PC-3 (cell line): ENCODE measurements at regions not wholly inside any gene's neighbourhood (a gene's known extent, or its start where the extent isn't known, plus 50 kb on each side); places are given as distances from the start of the nearest gene placed in this dataset.

ENCODE experiments used
- ATAC-seq: fragments of 200-7000 bp; cut with Tn5 transposase; 2 replicates; pipeline ENCODE4 v1.9.1; 2020; ENCODE audit warnings: mild to moderate bottlenecking, moderate library complexity
- BruUV-seq: library from RNA; stranded (reverse); fragments of 400-500 nt; replicated peaks from 2 replicates; lab custom pipeline; 2021; lab: Mats Ljungman, UMichigan
- CTCF ChIA-PET: fragments of 300-600 bp; sonication (Branson Sonifier 250); formaldehyde crosslinking; loops from one replicate; lab custom pipeline; 2022; ENCODE audit warnings: antibody characterized with exemption; lab: Charles Lee
- POLR2A ChIA-PET: fragments of 300-600 bp; sonication (Branson Sonifier 250); formaldehyde crosslinking; loops from one replicate; lab custom pipeline; 2022; ENCODE audit warnings: antibody characterized with exemption; ENCODE audit not compliant: unreplicated experiment; lab: Charles Lee
- DNase-seq: peaks from one replicate; pipeline ENCODE4 v3.0.0-alpha.2; 2015
- H2AFZ ChIP-seq: fragments of 300-600 bp; sonication (generic); 2 replicates; pipeline ENCODE4 v1.6.0; 2016; ENCODE audit warnings: antibody characterized with exemption, low read length
- H3F3A ChIP-seq: fragments of 300-600 bp; sonication (generic); one replicate; pipeline ENCODE4 v1.6.0; 2017; ENCODE audit warnings: antibody characterized with exemption, low read length, control low read depth, mild to moderate bottlenecking; ENCODE audit not compliant: unreplicated experiment
- H3K27ac ChIP-seq: fragments of 300-600 bp; sonication (generic); 2 replicates; pipeline ENCODE4 v1.5.1; 2016; ENCODE audit warnings: mild to moderate bottlenecking, low read length
- H3K27me3 ChIP-seq: fragments of 300-600 bp; sonication (generic); 2 replicates; pipeline ENCODE4 v1.6.1; 2016; ENCODE audit warnings: low read length, mixed read lengths
- H3K36me3 ChIP-seq: fragments of 300-600 bp; sonication (generic); 2 replicates; pipeline ENCODE4 v1.6.1; 2016; ENCODE audit warnings: low read depth, mixed run types, low read length, mixed read lengths
- H3K4me1 ChIP-seq: fragments of 300-600 bp; sonication (generic); 2 replicates; pipeline ENCODE4 v1.5.1; 2016; ENCODE audit warnings: low read length; ENCODE audit not compliant: insufficient read depth
- H3K4me2 ChIP-seq: fragments of 300-600 bp; sonication (generic); 2 replicates; pipeline ENCODE4 v1.6.0; 2016; ENCODE audit warnings: low read length
- H3K4me3 ChIP-seq: fragments of 300-600 bp; sonication (generic); 2 replicates; pipeline ENCODE4 v1.5.1; 2016; ENCODE audit warnings: mild to moderate bottlenecking, low read length, mixed read lengths
- H3K79me2 ChIP-seq: fragments of 300-600 bp; sonication (generic); 2 replicates; pipeline ENCODE4 v1.6.1; 2017; ENCODE audit warnings: low read length, mixed read lengths
- H3K9ac ChIP-seq: fragments of 300-600 bp; sonication (generic); 2 replicates; pipeline ENCODE4 v1.6.0; 2016; ENCODE audit warnings: mild to moderate bottlenecking, low read length
- H3K9me2 ChIP-seq: fragments of 300-600 bp; sonication (generic); replicated peaks from 2 replicates; pipeline ENCODE4 v1.6.1; 2016; ENCODE audit warnings: mixed run types, low read length, mixed read lengths
- H3K9me3 ChIP-seq: fragments of 300-600 bp; sonication (generic); 2 replicates; pipeline ENCODE4 v1.6.1; 2016; ENCODE audit warnings: low read length, mixed read lengths
- H4K20me1 ChIP-seq: fragments of 300-600 bp; sonication (generic); 2 replicates; pipeline ENCODE4 v1.6.1; 2016; ENCODE audit warnings: low read length, mixed read lengths
- EZH2 ChIP-seq: fragments of 300-600 bp; sonication (generic); IDR thresholded peaks from one replicate; pipeline ENCODE4 v1.6.1; 2017; ENCODE audit warnings: antibody characterized with exemption, mild to moderate bottlenecking, low read length; ENCODE audit not compliant: unreplicated experiment
- EZH2phosphoT487 ChIP-seq: fragments of 300-600 bp; sonication (generic); IDR thresholded peaks from 2 replicates; pipeline ENCODE4 v1.6.1; 2018; ENCODE audit warnings: mild to moderate bottlenecking, antibody characterized with exemption, low read length, borderline replicate concordance
- intact Hi-C: fragments of 100-400 bp; cut with micrococcal nuclease; formaldehyde crosslinking; loops from 2 replicates; pipeline ENCODE4 v1.9.0; 2023
- TF ChIP-seq, protein P1 (sequence below): fragments of 300-600 bp; sonication (generic); conservative IDR thresholded peaks from 2 replicates; pipeline ENCODE4 v1.5.1; 2017; ENCODE audit warnings: antibody characterized with exemption, low read depth, mild to moderate bottlenecking, low read length

DNA sequence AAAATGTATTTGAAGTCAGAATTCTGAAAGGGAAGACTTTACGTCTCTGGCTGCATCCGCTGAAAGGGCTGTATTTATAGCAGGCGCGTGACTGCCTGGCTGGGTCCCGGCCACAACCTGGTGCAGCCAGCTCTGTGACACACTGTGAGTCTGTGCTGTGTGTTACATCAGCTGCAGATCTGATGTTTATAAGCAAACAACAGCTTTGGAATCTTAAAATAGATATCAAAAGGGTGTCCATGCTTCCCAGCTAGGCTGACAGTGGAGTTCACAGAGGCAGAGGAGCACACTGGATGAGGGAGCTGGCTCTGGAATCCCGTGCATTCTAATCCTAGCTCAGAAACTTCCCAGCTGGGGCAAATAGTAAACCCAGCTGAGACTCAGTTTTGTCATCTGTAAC, 433.4 kb upstream of the BRINP1 start:
- Histone ChIP-seq H3K36me3 (no peaks in the 10 kb centered on the region), H3K9me2 (no peaks in the 10 kb centered on the region), H3K9ac (no peak overlapping the region), H3F3A (no peaks in the 10 kb centered on the region), H3K4me1 (no peaks in the 10 kb centered on the region), H2AFZ (no peak overlapping the region), H3K9me3 (no peaks in the 10 kb centered on the region), H3K79me2 (no peaks in the 10 kb centered on the region), H3K4me2 (no peak overlapping the region), H3K4me3 (no peak overlapping the region), H4K20me1 (no peaks in the 10 kb centered on the region), H3K27ac (no peak overlapping the region), H3K27me3 (no peaks in the 10 kb centered on the region)
- DNase-seq (no peak), ATAC-seq (no peak)
- ChIA-PET POLR2A (no interaction called here), CTCF (no interaction called here)
- intact Hi-C loops: no loop called here
- TF ChIP-seq, protein P1, sequence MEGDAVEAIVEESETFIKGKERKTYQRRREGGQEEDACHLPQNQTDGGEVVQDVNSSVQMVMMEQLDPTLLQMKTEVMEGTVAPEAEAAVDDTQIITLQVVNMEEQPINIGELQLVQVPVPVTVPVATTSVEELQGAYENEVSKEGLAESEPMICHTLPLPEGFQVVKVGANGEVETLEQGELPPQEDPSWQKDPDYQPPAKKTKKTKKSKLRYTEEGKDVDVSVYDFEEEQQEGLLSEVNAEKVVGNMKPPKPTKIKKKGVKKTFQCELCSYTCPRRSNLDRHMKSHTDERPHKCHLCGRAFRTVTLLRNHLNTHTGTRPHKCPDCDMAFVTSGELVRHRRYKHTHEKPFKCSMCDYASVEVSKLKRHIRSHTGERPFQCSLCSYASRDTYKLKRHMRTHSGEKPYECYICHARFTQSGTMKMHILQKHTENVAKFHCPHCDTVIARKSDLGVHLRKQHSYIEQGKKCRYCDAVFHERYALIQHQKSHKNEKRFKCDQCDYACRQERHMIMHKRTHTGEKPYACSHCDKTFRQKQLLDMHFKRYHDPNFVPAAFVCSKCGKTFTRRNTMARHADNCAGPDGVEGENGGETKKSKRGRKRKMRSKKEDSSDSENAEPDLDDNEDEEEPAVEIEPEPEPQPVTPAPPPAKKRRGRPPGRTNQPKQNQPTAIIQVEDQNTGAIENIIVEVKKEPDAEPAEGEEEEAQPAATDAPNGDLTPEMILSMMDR: no peak
- no peak for TF ChIP-seq EZH2
- BruUV-seq: no TSS peak

DNA sequence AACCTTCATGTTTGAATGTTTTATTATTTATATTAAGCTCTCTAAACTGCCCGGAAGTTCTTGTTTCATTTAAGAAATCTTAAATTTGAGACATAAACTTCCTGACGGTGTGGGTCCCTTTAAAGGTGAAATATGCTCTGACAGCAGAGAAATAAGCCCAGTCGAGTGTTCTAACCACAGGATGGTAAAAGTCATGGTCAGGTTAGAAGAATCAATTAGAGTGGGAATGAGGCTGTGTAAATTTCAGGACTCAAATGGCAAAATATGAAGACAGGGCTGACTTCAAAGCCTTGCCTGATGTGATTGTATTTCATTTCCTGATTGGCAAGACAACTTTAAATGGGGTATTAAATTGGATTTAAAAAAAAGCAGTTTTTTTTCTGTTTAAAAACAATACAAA, 432.9 kb upstream of the BRINP1 start:
- H2AFZ ChIP-seq: no peak overlapping the region
- H3K9me2 ChIP-seq: no peaks in the 10 kb centered on the region
- H3K9ac ChIP-seq: no peak overlapping the region
- BruUV-seq: no TSS peak
- ChIA-PET POLR2A (no interaction called here), CTCF (no interaction called here)
- H4K20me1 ChIP-seq: no peaks in the 10 kb centered on the region
- DNase-seq (no peak), ATAC-seq (no peak)
- H3F3A ChIP-seq: no peaks in the 10 kb centered on the region
- H3K9me3 ChIP-seq: no peaks in the 10 kb centered on the region
- H3K27ac ChIP-seq: no peak overlapping the region
- intact Hi-C loops: no loop called here
- TF ChIP-seq, protein P1: no peak
- TF ChIP-seq EZH2: no peak
- no peak for TF ChIP-seq EZH2phosphoT487
- H3K4me3 ChIP-seq: no peak overlapping the region
- no peaks in the 10 kb centered on the region for H3K36me3 ChIP-seq
- H3K4me1 ChIP-seq: no peaks in the 10 kb centered on the region
- no peaks in the 10 kb centered on the region for H3K79me2 ChIP-seq
- H3K27me3 ChIP-seq: no peaks in the 10 kb centered on the region
- H3K4me2 ChIP-seq: no peak overlapping the region

DNA sequence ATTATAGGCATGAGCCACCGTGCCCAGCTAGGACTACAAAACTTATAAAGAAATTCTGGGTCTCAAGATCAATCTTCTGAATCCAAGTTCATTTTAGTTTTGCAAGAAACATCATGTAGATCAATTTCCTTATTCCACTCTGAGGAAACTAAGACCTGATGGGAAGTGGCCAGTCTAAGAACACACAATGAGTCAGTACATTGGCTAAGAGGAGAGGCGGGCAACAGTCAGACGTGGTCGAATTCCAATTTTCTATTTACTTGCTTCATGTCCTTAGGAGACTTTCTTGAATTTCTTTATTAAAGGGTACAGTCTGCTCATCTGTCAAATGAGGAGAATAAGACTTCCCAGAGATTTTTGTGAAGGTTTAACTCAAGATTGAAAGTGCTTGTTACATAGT, 432.1 kb upstream of the BRINP1 start:
- Histone ChIP-seq H3K79me2 (no peaks in the 10 kb centered on the region), H3K4me2 (no peak overlapping the region), H4K20me1 (no peaks in the 10 kb centered on the region), H2AFZ (no peak overlapping the region), H3K36me3 (no peaks in the 10 kb centered on the region), H3F3A (no peaks in the 10 kb centered on the region), H3K4me3 (no peak overlapping the region), H3K27me3 (no peaks in the 10 kb centered on the region), H3K9me2 (no peaks in the 10 kb centered on the region), H3K27ac (no peak overlapping the region), H3K9ac (no peak overlapping the region), H3K9me3 (no peaks in the 10 kb centered on the region), H3K4me1 (no peaks in the 10 kb centered on the region)
- ATAC-seq (no peak), DNase-seq (no peak)
- intact Hi-C loops: no loop called here
- ChIA-PET CTCF (no interaction called here), POLR2A (no interaction called here)
- no TSS peak for BruUV-seq
- TF ChIP-seq, protein P1: no peak
- no peak for TF ChIP-seq EZH2phosphoT487
- no peak for TF ChIP-seq EZH2
